ENCODE measurements at regions not wholly inside any gene's neighbourhood (a gene's known extent, or its start where the extent isn't known, plus 50 kb on each side); places are given as distances from the start of the nearest gene placed in this dataset.
"Not testable (repeated sequence)": the region's sequence is repeated elsewhere in the genome, so short reads cannot be mapped to it uniquely, and the experiment has no call there.

DNA sequence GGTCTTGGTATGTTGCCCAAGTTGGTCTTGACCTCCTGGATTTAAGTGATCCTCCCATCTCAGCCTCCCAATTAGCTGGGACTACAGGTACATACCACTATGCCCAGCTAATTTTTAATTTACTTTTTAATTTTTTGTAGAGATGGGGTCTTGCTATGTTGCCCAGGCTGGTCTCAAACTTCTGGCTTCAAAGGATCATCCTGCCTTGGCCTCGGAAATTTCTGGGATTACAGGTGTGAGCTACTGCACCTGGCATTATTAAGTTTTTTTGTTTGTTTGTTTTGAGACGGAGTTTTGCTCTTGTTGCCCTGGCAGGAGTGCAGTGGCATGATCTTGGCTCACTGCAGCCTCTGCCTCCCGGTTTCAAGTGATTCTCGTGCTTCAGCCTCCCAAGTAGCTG lies 195.7 kb upstream of the HAAO start:
- 23% methylated on average over 4 of the region's 4 CpGs for WGBS (ENCODE audit: insufficient coverage, insufficient replicate concordance, low lambda C conversion rate, missing lambda C conversion rate)

DNA sequence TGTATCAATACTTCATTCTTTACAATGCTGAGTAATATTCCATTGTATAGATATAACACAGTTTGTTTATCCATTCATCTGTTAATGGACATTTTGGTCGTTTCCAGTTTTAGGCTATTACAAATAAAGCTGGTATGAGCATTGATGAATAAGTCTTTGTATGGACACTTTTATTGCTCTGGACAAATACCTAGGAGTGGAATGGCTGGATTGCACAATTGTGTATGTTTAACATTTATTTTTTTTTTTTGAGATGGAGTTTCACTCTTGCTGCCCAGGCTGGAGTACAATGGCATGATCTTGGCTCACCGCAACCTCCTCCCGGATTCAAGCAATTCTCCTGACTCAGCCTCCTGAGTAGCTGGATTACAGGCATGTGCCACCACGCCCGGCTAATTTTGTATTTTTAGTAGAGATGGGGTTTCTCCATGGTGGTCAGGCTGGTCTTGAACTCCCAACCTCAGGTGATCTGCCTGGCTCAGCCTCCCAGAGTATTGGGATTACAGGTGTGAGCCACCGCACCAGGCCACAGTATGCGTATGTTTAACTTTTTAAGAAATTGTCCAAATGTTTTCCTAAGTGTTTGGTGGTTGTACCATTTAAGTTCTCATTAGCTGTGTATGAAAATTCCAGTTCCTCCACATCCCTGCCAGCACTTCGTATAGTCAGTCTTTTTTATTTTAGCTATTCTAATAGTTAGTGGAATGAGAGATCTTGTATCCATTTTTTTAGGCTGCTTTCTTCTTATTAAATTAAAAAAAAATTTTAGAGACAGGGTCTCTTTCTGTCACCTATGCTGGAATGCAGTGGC lies 194.9 kb upstream of the HAAO start:
- no peaks in the 10 kb centered on the region for H3K27me3 ChIP-seq (replicated peaks in 1 of 2; ENCODE audit: control insufficient read depth in 2 of 2, insufficient read depth in 2 of 2, low read length in 1 of 2)
- intact Hi-C loops (cut with micrococcal nuclease; ENCODE audit: unreplicated experiment) = no loop called here
- in situ Hi-C loops (cut with MboI) = no loop called here
- DNase-seq (ENCODE audit: low read depth, low spot score) (no peak), FAIRE-seq (no peak), ATAC-seq (no peak)
- H3K4me3 ChIP-seq = no peak overlapping the region
- no peak overlapping the region for H3K9ac ChIP-seq (ENCODE audit: control insufficient read depth, insufficient read depth, low read length)
- ChIA-PET POLR2A (interaction anchor here (1.4 kb wide), 1 partner anchor 13 kb away, joined by 5 read pairs; no protein-coding TSS in a partner anchor), RAD21 (ENCODE audit: unreplicated experiment) (no interaction called here), CTCF (interaction anchor here (1.1 to 1.7 kb wide), 5 partner anchors 13 to 497 kb away, joined by 3 to 8 read pairs (median 4); no protein-coding TSS in a partner anchor), SMC1A (ENCODE audit: uncharacterized antibody, unreplicated experiment) (interaction anchor here (0.9 kb wide), 1 partner anchor 8 kb away, joined by 3 read pairs; no protein-coding TSS in a partner anchor)
- H3K4me1 ChIP-seq (ENCODE audit: control insufficient read depth, insufficient read depth, low read length) = no peaks in the 10 kb centered on the region
- H3K9me3 ChIP-seq (replicated peaks; ENCODE audit: control insufficient read depth, insufficient read depth, low read length) = no peaks in the 10 kb centered on the region
- H4K20me1 ChIP-seq (ENCODE audit: control insufficient read depth, insufficient read depth) = no peaks in the 10 kb centered on the region
- WGBS (ENCODE audit: insufficient coverage, insufficient replicate concordance, low lambda C conversion rate, missing lambda C conversion rate) = 49% methylated on average over 8 of the region's 8 CpGs
- no peak overlapping the region for H3K27ac ChIP-seq (ENCODE audit: control insufficient read depth, insufficient read depth)
- H3K4me2 ChIP-seq (ENCODE audit: control insufficient read depth, insufficient read depth) = no peak overlapping the region
- no peaks in the 10 kb centered on the region for H3K79me2 ChIP-seq (ENCODE audit: control insufficient read depth, insufficient read depth, low read length)
- no TSS peak for BruUV-seq (replicated peaks)
- H2AFZ ChIP-seq (ENCODE audit: control insufficient read depth, low read depth, low read length) = no peak overlapping the region
- no peaks in the 10 kb centered on the region for H3K36me3 ChIP-seq (ENCODE audit: control insufficient read depth in 2 of 2, insufficient read depth in 2 of 2, low read length in 1 of 2)
- no peak for TF ChIP-seq STAT3 (IDR thresholded peaks at IDR 0.05; ENCODE audit: low read depth, low read length)
- TF ChIP-seq IKZF2 (IDR thresholded peaks at IDR 0.05) = no peak
- TF ChIP-seq CREM (IDR thresholded peaks at IDR 0.05; ENCODE audit: low read depth) = no peak
- no peak for TF ChIP-seq BCL11A (IDR thresholded peaks at IDR 0.05; ENCODE audit: low read depth, low read length)
- TF ChIP-seq BRCA1 (IDR thresholded peaks at IDR 0.05; ENCODE audit: low read depth, low read length) = no peak
- TF ChIP-seq RAD51 (IDR thresholded peaks at IDR 0.05) = no peak
- no peak for TF ChIP-seq RB1 (IDR thresholded peaks at IDR 0.05; ENCODE audit: borderline replicate concordance)
- TF ChIP-seq FOXM1 (IDR thresholded peaks at IDR 0.05; ENCODE audit: low read depth, low read length) = no peak
- TF ChIP-seq GATAD2B (conservative IDR thresholded peaks at IDR 0.05; ENCODE audit: low read depth) = no peak
- TF ChIP-seq SMC3 (IDR thresholded peaks at IDR 0.05; ENCODE audit: borderline replicate concordance, low read length) = no peak
- TF ChIP-seq, protein P1, sequence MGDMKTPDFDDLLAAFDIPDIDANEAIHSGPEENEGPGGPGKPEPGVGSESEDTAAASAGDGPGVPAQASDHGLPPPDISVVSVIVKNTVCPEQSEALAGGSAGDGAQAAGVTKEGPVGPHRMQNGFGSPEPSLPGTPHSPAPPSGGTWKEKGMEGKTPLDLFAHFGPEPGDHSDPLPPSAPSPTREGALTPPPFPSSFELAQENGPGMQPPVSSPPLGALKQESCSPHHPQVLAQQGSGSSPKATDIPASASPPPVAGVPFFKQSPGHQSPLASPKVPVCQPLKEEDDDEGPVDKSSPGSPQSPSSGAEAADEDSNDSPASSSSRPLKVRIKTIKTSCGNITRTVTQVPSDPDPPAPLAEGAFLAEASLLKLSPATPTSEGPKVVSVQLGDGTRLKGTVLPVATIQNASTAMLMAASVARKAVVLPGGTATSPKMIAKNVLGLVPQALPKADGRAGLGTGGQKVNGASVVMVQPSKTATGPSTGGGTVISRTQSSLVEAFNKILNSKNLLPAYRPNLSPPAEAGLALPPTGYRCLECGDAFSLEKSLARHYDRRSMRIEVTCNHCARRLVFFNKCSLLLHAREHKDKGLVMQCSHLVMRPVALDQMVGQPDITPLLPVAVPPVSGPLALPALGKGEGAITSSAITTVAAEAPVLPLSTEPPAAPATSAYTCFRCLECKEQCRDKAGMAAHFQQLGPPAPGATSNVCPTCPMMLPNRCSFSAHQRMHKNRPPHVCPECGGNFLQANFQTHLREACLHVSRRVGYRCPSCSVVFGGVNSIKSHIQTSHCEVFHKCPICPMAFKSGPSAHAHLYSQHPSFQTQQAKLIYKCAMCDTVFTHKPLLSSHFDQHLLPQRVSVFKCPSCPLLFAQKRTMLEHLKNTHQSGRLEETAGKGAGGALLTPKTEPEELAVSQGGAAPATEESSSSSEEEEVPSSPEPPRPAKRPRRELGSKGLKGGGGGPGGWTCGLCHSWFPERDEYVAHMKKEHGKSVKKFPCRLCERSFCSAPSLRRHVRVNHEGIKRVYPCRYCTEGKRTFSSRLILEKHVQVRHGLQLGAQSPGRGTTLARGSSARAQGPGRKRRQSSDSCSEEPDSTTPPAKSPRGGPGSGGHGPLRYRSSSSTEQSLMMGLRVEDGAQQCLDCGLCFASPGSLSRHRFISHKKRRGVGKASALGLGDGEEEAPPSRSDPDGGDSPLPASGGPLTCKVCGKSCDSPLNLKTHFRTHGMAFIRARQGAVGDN (IDR thresholded peaks at IDR 0.05) = no peak
- TF ChIP-seq, protein P2, sequence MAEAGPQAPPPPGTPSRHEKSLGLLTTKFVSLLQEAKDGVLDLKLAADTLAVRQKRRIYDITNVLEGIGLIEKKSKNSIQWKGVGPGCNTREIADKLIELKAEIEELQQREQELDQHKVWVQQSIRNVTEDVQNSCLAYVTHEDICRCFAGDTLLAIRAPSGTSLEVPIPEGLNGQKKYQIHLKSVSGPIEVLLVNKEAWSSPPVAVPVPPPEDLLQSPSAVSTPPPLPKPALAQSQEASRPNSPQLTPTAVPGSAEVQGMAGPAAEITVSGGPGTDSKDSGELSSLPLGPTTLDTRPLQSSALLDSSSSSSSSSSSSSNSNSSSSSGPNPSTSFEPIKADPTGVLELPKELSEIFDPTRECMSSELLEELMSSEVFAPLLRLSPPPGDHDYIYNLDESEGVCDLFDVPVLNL (IDR thresholded peaks at IDR 0.05; ENCODE audit: low read depth, low read length) = no peak

More for the DNA sequence above, 195.7 kb upstream of the HAAO start:
- H2AFZ ChIP-seq (ENCODE audit: control insufficient read depth, low read depth, low read length); H3K27ac ChIP-seq (ENCODE audit: control insufficient read depth, insufficient read depth); BruUV-seq (replicated peaks); H3K36me3 ChIP-seq (ENCODE audit: control insufficient read depth in 2 of 2, insufficient read depth in 2 of 2, low read length in 1 of 2); in situ Hi-C loops (cut with MboI); H3K79me2 ChIP-seq (ENCODE audit: control insufficient read depth, insufficient read depth, low read length); SMC1A ChIA-PET (ENCODE audit: uncharacterized antibody, unreplicated experiment); H3K4me3 ChIP-seq; H3K27me3 ChIP-seq (replicated peaks in 1 of 2; ENCODE audit: control insufficient read depth in 2 of 2, insufficient read depth in 2 of 2, low read length in 1 of 2); ATAC-seq; RAD21 ChIA-PET (ENCODE audit: unreplicated experiment); H3K4me1 ChIP-seq (ENCODE audit: control insufficient read depth, insufficient read depth, low read length); H3K9ac ChIP-seq (ENCODE audit: control insufficient read depth, insufficient read depth, low read length); H4K20me1 ChIP-seq (ENCODE audit: control insufficient read depth, insufficient read depth); H3K9me3 ChIP-seq (replicated peaks; ENCODE audit: control insufficient read depth, insufficient read depth, low read length); POLR2A ChIA-PET; FAIRE-seq; DNase-seq (ENCODE audit: low read depth, low spot score); intact Hi-C loops (cut with micrococcal nuclease; ENCODE audit: unreplicated experiment); H3K4me2 ChIP-seq (ENCODE audit: control insufficient read depth, insufficient read depth): not testable (repeated sequence)
- CTCF ChIA-PET = interaction anchor here (1.1 to 1.7 kb wide), 5 partner anchors 14 to 496 kb away, joined by 3 to 8 read pairs (median 4); no protein-coding TSS in a partner anchor
